Stimulated activated CD4-positive, alpha-beta T cell treated with anti-CD3 and anti-CD28 coated beads, TNF-alpha, amount 100 ng/mL, for 4 hours (primary cell): ENCODE measurements at regions not wholly inside any gene's neighbourhood (a gene's known extent, or its start where the extent isn't known, plus 50 kb on each side); places are given as distances from the start of the nearest gene placed in this dataset.
"Not testable (repeated sequence)": the region's sequence is repeated elsewhere in the genome, so short reads cannot be mapped to it uniquely, and the experiment has no call there.

ENCODE experiments used
- DNase-seq, 3 experiments: peaks; one replicate each; pipeline ENCODE4 v3.0.0-alpha.2; 2020; ENCODE audit warnings: low read depth in 3 of 3

DNA sequence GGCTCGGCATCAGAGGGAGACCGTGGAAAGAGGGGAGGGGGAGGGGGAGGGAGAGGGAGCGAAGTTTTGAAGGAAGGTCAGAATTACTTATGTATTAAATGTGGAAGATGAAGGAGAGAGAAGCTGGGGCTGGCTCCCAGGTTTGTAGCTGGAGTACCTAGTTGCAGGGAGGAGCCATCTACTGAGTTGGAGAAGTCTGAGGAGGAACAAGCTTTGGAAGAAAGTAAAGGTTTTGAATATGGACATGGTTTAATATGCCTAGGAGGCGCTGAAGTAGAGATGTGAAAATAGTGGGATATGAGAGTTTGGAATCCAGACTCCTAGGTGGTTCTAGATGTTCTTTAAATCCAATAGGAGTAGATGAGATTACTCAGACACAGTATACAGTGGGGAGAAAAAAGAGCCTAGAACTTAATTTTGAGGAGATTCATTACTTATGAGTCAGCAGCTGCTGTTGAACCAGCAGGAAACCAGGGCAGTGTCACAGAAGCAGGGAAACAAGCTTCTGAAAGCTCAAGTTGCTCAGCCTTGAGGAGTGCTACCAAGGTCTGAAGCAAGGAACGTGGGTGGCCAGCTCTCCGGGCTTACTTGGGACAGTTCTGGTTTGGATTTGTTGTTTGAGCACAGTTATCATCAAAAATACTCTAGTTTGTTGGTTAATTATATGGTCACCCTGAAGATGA lies 149.3 kb downstream of the UTRN start:
- DNase-seq: no peak

DNA sequence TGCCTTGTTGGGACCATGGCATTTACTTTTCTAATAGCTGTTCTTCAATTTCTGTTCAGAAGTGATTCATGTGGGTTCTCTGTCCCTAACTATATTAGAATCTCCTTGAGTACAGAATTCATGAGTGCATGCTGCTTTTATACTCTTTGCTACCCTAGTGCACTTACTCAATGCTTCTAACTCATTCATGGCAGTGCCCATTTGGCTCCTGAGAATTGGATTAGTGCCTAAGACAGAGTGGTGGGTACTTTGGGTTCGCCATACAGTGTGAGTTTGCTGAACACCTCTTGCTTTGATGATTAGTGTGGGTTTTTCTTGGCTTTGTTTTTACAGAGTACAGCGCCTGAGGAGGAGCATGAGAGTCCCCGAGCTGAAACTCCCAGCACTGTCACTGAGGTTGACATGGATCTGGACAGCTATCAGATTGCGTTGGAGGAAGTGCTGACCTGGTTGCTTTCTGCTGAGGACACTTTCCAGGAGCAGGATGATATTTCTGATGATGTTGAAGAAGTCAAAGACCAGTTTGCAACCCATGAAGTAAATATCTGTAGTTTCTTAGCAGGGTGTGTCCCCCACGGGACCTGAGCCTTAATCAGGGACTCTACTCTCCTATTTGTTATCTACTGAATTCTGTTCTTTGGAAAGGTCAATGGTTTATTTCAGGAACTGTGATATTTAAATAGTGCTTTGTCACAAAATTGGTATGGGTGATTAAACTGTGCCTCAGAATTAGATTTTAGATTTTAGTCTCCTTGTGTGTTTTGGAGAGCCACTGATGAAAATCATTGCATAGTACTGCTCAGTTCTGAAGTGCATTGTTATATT lies 150.7 kb downstream of the UTRN start:
- DNase-seq: no peak

DNA sequence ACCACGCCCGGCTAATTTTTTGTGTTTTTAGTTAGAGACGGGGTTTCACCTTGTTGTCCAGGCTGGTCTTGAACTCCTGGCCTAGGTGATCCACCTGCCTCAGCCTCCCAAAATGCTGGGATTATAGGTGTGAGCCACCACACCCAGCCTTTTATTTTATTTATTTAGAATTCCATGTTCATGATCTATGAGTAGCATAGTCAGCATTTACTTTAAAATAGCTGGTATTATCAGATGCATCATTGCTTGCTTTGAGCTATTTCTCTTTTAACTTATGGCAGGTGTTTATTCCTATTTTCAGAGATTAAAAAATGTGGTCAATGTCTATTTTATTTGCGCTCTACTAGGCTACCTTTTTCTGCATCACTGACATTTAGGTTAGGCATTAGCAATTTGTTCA lies 152.0 kb downstream of the UTRN start:
- DNase-seq: no peak

DNA sequence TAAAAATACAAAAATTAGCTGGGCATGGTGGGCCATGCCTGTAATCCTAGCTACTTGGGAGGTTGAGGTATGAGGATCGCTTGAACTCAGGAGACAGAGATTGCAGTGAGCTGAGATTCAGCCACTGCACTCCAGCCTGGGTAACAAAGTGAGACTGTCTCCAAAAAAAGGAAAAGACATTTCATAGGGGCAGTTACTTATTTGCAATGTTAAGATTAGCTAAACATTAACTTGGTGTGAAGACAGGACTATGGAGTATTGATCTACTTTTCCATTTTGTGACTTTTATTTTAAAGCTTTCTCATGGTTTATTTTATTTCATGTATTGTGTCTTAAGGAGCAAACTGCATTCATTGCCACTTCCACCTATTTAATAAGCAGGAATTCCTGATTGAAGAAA lies 153.0 kb downstream of the UTRN start:
- no peak for DNase-seq

DNA sequence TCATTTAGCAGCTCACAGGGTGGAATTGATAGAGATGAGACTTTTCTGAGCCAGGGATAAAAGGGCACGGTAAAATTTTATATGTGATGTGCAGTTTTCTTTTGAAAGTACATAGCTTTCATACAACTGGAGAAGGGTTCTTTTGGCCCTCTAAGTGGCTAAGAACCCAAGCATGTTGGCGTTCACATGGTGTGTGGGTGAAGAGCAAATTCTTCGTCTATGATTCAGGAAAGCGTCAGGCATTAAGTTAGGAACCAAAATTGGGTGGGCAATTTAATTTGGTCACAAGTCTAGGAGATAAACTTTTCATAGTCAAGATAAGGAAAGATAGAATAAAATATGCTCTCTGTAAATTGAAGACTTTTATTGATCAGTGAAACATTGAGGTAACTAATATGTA lies 153.9 kb downstream of the UTRN start:
- no peak for DNase-seq

DNA sequence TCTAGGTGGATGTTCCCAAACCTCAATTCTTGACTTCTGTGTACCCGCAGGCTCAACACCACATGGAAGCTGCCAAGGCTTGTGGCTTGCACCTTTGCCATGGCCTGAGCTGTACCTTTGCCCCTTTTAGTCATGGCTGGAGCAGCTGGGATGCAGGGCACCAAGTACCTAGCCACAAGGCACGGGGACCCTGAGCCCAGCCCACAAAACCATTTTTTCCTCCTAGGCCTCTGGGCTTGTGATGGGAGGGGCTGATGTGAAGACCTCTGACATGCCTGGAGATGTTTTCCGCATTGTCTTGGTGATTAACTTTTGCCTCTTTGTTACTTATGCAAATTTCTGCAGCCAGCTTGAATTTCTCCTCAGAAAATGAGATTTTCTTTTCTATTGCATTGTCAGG lies 156.7 kb downstream of the UTRN start:
- DNase-seq: not testable (repeated sequence)

DNA sequence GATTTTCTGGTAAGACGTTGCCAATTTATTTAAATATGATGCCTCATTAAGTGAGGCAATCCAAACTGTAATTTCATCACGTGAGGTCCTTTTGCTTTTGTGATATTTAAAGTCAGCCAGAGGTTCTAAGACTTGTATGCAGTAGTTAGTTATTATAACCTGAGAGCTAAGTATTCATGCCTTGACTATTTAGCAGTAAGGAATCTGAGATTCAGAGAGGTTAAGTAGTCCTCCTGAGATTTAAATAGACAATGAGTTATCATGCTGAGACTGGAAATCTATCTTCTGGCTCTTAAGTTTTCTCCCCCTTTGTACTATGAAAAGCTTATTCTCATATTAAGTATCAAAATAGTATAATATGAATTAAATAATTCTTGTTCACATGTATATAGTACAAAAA lies 158.0 kb downstream of the UTRN start:
- DNase-seq: no peak

DNA sequence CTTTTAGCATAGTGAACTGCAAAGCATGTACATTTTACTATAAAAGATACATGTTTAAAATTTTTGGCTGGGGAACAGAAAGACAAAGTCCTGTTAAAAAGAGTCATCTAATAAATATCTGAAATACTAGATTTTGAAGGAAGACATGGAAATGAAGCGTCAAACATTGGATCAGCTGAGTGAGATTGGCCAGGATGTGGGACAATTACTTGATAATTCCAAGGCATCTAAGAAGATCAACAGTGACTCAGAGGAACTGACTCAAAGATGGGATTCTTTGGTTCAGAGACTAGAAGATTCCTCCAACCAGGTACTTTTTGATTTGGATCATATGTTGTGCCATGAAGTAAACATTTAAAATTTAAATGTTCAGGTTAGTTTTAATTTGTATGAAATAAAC lies 162.3 kb downstream of the UTRN start:
- DNase-seq: no peak

DNA sequence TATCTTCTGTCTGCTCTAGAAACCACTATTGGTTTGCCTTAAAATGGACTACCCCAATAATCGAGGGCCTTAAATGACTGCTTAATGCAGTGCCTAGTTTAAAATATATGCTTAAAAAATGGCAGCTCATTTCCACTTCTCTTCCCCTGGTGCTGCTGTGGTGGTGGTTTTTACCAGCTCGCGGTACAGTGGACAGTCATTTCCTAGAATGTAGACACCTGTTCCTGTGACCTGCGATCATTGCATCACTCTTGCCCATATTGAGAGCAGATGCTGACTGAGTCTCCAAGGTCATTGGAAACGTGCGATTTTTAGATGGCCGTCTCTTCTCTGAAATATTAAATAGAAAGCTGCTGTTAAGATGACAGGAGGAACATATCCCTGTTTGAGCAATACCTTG lies 164.1 kb downstream of the UTRN start:
- no peak for DNase-seq

DNA sequence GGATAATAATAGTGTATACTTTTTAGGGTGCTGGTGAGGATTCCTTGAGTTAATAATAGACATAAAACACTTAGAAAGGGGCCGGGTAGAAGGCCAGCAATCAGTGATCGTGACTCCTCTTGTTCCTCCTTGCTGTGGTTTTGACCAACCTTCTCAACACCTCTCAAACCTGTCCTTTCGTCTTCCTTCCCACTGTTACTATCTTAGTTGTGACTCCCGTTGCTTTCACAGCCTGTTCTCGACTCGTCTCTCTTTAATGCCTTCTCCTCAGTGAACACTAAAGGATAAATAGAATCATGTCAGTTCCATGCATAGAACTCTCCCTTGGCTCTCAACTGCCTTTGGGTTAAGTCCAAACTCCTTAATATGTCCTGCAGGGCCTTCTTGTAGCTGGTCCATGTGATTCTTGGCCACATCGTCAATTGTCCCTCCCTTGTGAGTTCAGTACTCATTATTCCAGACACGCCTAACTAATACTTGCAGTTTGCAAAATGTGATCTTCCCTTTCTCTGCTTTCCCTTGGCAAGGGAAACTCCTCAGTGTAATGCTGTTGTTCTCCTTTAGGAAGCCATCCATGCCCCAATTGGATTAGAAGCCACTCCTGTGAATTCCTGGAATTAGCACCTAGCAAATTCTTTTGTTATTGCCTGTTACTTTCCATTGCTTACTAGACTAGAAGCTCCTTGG lies 164.9 kb downstream of the UTRN start:
- DNase-seq: no peak

DNA sequence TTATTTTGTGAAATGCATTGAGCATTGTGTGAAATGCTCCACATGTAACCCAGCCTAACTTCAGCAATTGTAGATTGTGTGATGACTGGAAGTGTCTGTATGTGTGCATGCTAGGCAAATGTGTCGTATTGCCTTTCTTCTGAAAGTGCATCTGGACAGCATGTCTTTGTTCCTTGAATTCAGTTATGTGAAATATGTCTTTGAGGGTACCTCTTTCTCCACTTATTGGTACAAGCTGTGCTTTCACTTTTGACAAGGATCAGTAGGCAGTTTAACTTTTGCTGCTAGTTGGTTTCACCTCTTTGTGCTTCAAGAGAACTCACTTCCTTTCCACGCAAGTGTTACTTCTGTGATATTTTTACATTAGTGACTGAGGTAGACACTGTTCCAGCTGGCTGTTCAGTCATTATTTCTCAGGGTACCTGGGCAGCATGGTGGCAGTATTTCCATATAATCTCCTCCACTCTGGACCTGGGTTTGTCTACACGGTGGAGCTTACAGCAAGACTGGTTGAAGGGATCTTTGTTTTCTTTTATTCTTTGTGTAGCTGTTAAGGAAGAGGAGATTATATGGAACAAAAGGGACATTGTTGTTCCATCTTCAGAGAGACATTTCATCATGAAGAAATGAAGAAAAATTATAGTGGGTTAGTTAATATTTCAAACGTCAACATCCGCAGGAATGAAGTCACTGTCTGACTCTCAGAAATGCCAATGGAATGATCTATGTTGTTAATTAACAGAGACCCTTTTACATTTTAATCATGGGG lies 175.4 kb downstream of the UTRN start:
- DNase-seq: no peak

DNA sequence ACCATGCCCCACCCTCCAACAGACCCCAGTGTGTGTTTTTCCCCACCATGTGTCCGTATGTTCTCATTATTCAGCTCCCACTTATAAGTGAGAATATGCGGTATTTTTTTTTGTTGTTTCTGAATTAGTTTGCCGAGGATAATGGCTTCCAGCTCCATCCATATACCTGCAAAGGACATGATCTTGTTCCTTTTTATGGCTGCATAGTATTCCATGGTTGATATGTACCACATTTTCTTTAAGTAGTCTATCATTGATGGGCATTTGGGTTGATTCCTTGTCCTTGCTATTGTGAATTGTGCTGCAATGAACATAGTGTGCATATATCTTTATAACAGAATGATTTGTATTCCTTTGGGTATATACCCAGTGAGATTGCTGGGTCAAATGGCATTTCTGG lies 176.9 kb downstream of the UTRN start:
- no peak for DNase-seq

DNA sequence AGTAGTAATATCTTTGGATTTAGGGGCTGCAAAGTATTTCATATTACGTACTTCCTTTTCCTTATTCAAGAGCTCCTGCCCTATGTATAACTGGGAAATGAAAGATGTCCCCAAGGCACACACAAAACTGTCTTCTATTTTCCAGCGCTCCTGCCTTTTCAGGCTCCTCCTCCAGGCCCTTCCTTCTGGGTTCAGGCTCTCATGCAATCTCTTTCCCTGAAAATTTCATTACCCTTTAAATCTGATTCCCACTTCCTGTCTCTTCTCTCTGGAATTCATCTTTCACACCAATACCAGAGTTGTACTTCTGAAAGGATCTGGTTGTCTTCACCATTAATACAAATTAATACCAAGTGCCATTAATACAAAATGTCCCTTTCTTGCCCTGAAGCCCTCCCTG lies 181.6 kb downstream of the UTRN start:
- DNase-seq: no peak

DNA sequence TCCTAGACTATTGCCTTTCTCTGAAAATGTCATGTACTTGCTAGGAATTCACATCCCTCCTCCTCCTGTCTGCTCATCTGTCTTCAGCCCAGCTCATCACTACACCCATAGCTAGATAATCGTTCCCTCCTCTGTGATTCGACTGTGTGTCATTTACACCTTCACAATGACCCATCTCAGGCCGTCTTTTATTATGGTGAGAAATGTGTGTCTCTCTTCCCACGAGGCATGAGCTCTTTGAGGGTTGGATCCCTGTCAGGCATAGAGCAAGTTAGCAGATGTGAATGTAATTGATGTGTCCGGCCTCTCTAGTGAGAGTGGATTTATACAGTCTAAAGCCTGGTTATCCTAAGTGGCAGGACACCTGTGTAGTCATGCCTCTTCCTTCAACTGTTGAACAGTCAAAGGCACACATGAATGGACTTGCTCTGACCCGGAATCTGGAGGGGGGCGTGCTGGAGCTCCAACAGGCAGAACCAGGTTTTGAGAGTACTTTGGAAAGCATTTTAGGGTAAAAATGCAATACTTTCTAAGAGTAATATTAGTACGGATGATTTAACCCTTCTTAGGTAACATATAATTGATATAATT lies 182.1 kb downstream of the UTRN start:
- DNase-seq: no peak

DNA sequence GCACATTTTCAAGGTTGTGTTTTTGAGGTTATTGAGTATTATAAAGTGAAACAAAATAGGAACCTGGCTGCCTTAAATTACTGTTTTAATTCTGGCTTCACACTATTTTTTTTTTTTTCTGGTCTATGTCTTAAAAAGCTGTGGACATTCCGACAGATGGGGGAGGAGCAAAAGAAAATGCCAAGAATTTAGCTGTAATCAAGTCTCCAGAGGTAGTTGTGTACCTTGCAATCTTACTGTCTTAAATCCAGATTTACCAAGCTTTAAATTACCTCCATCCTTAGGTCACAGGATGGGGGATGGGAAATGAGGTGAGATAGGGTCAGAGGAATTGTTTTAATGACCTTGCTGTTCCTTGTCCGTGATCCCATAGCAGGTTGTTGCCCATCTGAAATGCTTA lies 182.8 kb downstream of the UTRN start:
- no peak for DNase-seq

DNA sequence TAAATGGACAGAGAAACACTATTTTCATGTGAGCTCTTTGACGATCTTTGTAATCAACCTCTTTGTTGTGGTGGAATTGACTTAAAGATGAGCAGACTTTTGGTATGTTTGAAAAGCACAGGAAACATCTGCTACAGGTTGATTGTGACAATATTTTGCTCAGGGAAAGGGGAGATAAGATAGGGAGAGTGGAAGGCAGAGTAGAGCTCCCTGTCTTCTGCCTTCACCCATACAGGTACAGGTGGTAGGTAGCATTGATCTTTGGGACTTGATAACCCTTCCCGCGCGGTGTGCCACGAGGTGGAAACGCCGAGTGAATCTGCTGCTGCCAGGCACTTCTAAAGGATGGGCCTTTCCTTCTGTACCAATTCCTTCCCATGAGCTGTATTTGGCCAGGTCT lies 183.6 kb downstream of the UTRN start:
- no peak for DNase-seq

DNA sequence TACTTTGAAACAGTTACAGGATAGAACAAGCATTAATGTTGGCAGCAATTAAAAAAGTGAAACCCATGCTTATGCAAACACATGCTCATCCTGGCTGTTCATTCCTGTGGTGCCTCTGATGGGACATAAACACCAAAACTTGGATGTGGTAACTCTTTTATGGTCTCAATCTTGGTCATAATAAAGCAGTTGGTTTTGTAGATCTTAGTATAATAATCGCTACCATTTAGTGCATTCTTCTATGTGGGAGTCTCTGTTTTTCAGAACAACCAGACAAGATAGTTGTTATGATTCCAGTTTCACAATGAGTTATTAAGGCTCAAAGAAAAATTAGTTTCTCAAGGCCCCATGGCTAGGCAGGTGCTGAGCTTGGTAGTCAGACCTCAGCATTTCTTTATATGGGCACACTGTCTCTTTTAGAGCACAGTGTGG lies 184.0 kb downstream of the UTRN start:
- no peak for DNase-seq

DNA sequence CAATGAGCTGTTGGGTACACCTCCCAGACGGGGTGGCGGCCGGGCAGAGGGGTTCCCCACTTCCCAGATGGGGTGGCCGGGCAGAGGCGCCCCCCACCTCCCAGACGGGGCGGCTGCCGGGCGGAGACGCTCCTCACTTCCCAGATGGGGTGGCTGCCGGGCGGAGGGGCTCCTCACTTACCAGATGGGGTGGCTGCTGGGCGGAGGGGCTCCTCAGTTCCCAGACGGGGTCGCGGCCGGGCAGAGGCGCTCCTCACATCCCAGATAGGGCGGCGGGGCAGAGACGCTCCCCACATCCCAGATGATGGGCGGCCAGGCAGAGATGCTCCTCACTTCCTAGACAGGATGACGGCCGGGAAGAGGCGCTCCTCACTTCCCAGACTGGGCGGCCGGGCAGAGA lies 185.1 kb downstream of the UTRN start:
- not testable (repeated sequence) for DNase-seq

DNA sequence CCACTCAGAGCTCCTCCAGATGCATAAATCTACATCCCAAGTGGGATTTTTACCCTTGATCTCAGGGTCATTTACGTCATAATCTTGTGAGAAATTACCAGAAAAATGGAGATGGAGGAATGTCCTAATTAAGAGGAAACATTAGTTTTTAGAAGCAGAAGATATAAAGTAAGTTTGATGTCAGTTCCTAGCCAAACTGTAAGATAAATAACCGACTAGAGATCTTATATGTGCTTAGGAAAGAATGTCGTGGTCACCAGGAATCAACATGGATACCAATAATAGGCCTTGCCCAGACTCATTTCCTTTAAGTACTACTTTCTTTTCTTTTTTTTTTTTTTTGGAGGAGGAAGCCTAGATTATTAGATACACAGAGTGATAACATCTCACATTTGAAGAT lies 186.9 kb downstream of the UTRN start:
- no peak for DNase-seq

DNA sequence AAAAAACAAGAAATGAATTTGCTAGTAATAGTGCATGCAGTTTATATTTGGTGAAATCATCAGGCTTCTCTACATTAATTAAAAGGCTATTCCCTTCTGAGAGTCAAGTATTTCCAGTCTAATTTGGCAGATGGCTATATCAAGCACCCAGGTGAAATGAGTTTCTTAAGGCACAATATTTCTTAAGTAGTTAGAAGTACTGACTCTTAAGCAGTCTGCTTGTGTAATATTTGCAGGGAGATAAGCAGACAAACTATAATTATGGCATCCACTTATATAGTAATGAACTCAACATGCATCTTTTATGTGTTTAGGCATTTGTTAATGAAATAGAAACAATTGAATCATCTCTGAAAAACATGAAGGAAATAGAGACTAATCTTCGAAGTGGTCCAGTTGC lies 189.2 kb downstream of the UTRN start:
- no peak for DNase-seq

DNA sequence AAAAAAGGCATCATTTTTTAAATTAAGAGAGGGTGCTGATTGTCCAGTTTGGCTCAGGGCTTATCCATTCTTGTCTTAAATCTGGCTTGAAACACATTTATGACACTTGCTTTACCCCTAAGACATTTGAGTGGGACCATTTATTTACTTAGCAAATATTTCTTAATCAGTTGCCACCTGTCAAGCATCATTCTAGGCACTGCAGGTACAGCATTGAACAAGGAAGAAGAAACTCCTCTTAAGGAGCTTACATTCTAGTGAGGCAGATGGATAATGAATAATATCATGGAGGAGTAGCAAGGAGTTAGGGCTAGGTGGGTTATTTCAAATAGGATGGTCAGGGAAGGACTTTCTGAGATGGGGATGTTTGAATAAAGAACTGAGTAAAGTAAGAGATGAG lies 189.8 kb downstream of the UTRN start:
- DNase-seq: no peak

DNA sequence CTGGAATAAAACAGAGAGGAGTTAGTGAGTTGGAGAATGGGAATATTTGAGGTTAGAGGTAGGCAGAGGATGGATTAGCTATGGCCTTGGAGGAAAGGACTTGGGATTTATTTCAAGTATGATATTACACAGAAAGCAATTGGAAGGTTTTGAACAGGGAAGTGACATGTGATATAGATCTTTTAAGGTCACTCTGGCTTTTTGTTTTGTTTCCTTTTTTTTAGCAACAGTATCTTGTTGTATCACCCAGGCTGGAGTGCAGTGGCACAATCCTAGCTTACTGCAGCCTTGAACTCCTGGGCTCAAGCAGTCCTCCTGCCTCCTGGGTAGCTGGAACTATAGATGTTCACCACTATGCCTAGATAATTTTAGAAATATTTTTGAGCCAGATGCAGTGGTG lies 190.3 kb downstream of the UTRN start:
- no peak for DNase-seq
